ENCODE measurements at regions not wholly inside any gene's neighbourhood (a gene's known extent, or its start where the extent isn't known, plus 50 kb on each side); places are given as distances from the start of the nearest gene placed in this dataset.

DNA sequence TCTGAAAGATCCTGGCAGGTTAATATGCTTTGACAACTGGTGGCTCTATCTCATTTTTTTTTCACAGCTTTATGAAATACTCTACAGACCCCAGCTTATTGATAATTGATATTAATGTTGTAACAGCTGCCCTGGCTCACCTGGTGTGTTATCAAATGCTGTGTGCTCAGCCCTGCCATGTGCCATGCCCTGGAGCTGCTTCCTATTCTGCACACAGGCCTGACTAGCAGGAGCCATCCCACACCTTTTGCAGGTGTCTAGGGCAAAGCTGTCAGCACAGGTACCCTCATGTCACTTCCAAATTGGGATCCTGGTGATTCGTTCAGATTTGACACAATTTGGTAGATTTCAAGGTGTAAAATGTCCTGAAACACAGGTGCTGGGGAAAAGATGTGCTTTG is 254.6 kb upstream of the MAN1A1 start:
- TF ChIP-seq, protein P1, sequence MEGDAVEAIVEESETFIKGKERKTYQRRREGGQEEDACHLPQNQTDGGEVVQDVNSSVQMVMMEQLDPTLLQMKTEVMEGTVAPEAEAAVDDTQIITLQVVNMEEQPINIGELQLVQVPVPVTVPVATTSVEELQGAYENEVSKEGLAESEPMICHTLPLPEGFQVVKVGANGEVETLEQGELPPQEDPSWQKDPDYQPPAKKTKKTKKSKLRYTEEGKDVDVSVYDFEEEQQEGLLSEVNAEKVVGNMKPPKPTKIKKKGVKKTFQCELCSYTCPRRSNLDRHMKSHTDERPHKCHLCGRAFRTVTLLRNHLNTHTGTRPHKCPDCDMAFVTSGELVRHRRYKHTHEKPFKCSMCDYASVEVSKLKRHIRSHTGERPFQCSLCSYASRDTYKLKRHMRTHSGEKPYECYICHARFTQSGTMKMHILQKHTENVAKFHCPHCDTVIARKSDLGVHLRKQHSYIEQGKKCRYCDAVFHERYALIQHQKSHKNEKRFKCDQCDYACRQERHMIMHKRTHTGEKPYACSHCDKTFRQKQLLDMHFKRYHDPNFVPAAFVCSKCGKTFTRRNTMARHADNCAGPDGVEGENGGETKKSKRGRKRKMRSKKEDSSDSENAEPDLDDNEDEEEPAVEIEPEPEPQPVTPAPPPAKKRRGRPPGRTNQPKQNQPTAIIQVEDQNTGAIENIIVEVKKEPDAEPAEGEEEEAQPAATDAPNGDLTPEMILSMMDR (optimal IDR thresholded peaks at IDR 0.05 in 1 of 3, IDR thresholded peaks at IDR 0.05 in 1 of 3, conservative IDR thresholded peaks at IDR 0.05 in 1 of 3; ENCODE audit: extremely low read depth in 1 of 3, insufficient read depth in 2 of 3, low read length in 3 of 3) = no peak
- TF ChIP-seq EZH2 (IDR thresholded peaks at IDR 0.05; ENCODE audit: low read length) = no peak

Data from keratinocyte (primary cell).